ENCODE measurements at regions not wholly inside any gene's neighbourhood (a gene's known extent, or its start where the extent isn't known, plus 50 kb on each side); places are given as distances from the start of the nearest gene placed in this dataset.

- DNase-seq (ENCODE audit: low spot score): no peak
Observed at GRCh38 chr18:71899707-71900472, 644.3 kb downstream of the CBLN2 start.

- DNase-seq (ENCODE audit: low spot score): no peak
Observed at GRCh38 chr18:71899183-71899582, 645.0 kb downstream of the CBLN2 start.

GRCh38 chr18:71887509-71887908 is 656.6 kb downstream of the CBLN2 start:
- no peak for DNase-seq (ENCODE audit: low spot score)

GRCh38 chr18:71878226-71878625 is 665.9 kb downstream of the CBLN2 start:
- no peak for DNase-seq (ENCODE audit: low spot score)

DNA sequence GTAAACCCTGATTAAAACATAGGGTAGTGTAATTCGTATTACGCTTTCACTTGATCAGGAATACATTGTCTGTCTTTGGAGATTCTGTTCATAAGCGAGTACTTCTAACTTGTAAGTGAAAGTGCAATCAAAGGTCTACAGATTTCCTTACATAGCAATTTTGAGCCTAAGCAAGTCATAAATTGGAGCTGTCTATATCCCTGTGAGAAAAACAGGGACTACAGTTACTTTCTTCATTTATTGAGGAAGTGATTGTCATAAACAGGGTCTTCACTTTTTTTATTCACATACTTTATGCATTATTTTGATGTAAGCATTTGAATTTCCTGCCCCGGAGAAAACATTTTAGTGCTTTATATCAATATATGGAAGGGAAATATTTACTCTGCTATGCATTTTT is 670.4 kb downstream of the CBLN2 start:
- no peak for DNase-seq (ENCODE audit: low spot score)

- DNase-seq (ENCODE audit: low spot score): no peak
Observed at GRCh38 chr18:71865888-71866287, 678.3 kb downstream of the CBLN2 start.

GRCh38 chr18:71850602-71851001 is 693.5 kb downstream of the CBLN2 start:
- no peak for DNase-seq (ENCODE audit: low spot score)

DNA sequence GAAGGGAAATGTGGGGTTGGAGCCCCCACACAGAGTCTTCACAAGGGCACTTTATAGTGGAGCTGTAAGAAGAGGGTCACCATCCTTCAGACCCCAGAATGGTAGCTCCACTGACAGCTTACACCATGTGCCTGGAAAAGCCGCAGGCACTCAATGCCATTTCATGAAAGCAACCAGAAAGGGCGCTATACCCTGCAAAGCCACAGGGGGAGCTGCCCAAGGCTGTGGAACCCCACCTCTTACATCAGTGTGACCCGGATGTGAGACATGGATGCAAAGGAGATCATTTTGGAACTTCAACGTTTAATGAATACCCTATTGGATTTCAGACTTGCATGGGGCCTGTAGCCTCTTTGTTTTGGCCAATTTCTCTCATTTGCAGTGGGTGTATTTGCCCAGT is 694.7 kb downstream of the CBLN2 start:
- DNase-seq (ENCODE audit: low spot score): no peak

DNA sequence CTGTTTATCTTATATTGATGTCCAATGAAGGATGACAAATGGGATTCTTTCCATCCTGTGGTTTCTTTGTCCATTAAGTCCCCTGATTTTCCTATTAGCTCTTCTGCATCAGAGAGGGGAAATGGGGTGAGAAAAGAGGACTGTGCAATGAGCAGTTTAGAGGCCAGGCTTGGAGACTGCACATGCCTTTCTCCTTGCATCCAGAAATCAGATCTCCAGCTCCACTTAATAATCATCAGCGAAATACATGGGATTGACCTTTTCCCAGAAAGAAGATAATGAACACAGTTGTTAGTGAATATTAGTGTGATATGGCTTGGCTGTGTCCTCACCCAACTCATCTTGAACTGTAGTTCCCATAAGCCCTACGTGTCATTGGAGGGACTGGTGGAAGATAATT is 697.4 kb downstream of the CBLN2 start:
- no peak for DNase-seq (ENCODE audit: low spot score)

DNA sequence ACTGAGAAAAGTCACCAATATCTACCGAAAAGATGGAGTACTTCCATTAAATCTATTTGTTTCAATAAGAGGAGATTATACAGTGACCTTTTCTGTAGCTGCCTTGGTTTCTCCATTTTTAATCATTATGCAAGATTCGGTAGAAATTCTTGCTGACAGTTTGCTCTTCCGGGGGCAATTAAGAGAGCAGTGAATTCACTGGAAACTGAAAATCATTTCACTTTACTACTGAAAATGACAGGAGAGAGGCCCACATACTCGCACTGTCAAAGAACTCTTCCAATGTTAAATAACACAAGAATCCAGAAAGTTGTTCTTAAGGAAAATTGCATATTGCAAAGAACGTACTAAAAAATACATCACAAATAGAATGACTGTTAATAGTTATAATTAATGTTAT is 699.3 kb downstream of the CBLN2 start:
- DNase-seq (ENCODE audit: low spot score): no peak

DNA sequence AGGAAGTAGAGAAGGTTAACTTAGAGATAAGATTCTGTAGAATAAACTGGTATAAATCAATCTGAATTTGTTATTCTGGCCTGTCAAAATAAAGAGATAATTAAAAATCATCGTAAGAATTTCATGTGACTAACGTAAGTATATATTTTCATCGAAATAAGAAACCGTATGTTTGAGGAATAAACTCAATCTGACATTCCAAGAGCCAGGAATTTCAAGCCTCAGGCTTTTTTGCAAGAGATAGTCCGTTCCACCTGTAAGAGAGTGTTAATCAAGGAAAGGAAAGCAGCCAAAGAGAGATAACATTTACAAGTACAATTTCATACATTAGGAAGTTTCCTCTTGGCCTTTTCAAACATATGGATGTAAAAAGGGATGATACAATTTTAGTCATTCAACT is 701.5 kb downstream of the CBLN2 start:
- no peak for DNase-seq (ENCODE audit: low spot score)

GRCh38 chr18:71837547-71837946 is 706.6 kb downstream of the CBLN2 start:
- DNase-seq (ENCODE audit: low spot score): no peak

DNA sequence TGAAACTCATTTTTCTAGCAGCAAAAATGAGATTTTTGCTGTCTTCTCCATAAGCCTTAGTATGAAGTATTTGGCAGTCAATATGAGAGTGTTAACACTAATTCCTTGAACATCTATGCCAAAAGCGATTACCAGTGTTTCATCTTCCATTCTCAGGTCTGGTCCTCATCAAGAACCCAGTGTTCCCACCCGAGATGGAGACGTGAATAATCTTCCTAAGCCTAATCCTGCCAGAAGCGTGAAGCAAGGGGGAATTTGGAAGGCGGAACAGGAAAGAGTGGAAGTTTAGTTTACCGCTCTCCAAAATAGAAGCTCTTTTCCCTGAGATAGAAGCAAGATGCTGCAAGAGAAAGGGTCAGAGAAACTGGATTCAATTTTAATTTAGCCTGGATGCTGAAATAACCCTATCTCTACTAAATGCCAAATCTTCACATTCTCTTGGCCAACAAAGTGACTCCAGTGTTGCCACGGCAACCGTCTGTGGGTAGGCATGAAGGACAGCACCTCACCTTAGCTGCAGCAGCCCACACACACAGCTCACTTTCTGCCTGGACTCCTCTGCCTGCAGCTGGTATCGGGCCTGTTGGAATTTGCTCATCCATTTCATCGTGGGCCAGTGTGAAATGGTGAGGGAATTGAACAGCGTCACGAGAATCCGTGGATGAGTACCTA is 711.1 kb downstream of the CBLN2 start:
- DNase-seq (ENCODE audit: low spot score): no peak

- DNase-seq (ENCODE audit: low spot score): no peak
Observed at GRCh38 chr18:71831039-71831438, 713.1 kb downstream of the CBLN2 start.

DNA sequence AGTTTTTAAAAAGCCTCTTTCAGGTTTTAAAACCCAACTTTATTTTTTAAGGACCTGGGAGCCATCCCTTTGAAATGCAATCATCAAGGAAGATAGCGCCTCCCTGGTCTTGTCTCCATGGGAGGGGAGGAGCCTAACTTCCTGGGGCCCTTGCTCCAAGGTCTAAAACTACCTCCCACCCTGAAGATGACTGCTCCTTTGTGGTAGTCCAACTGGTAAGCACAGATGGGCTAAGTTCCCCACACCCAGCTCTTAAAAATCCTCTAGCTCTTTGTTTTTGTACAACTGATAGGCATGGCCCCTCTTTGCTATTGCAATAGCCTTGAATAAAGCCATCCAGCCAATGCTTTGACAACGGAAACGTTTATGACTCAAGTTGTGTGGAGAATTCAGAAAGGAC is 716.8 kb downstream of the CBLN2 start:
- no peak for DNase-seq (ENCODE audit: low spot score)

GRCh38 chr18:71815305-71815704 is 728.8 kb downstream of the CBLN2 start:
- no peak for DNase-seq (ENCODE audit: low spot score)

GRCh38 chr18:71809711-71810110 is 734.4 kb downstream of the CBLN2 start:
- no peak for DNase-seq (ENCODE audit: low spot score)

GRCh38 chr18:71808616-71809015 is 735.5 kb downstream of the CBLN2 start:
- no peak for DNase-seq (ENCODE audit: low spot score)

GRCh38 chr18:71807586-71807985 is 736.6 kb downstream of the CBLN2 start:
- no peak for DNase-seq (ENCODE audit: low spot score)

DNA sequence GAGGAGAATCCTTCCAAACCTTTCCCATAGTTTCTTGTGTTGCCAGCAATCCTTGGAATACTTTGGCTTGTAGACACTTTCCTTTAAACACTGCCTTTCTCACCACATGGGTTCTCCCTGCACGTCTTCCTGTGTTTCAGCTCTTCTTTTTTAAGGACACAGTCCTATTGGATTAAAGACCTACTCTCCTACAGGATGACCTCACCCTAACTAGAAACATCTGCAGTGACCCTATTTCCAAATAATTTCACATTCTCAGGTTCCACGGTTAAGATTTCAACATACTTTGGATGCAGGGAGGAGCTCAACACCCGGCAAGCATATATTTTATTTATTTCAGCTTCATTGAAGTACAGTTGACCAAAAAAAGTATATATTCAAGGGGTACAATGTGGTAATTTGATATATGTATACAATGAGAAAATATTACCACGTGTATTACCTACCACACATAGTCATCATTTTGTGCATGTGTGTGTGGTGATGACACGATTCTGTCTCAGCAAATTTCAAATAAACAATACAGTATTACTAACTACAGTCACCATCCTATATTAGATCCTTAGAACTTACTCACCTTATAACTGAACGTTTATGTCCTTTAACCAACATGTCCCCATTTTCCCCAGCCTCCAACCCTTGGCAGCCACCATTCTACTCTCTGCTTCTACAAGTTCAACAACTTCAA is 745.0 kb downstream of the CBLN2 start:
- DNase-seq (ENCODE audit: low spot score): no peak

- DNase-seq (ENCODE audit: low spot score): no peak
Observed at GRCh38 chr18:71797554-71797953, 746.6 kb downstream of the CBLN2 start.

GRCh38 chr18:71784777-71785176 is 759.4 kb downstream of the CBLN2 start:
- DNase-seq (ENCODE audit: low spot score): no peak

GRCh38 chr18:71760541-71760940 is 783.6 kb downstream of the CBLN2 start:
- DNase-seq (ENCODE audit: low spot score): no peak
